Spleen (tissue), 11 donors: ENCODE measurements at regions not wholly inside any gene's neighbourhood (a gene's known extent, or its start where the extent isn't known, plus 50 kb on each side); places are given as distances from the start of the nearest gene placed in this dataset.

Experiments used
- DNase-seq: peaks from one replicate; pipeline ENCODE4 v3.0.0-alpha.2; 2020
- H3K27ac ChIP-seq, 8 donors: fragments of 200-600 bp; sonication (generic) in 7 of 8; 1 replicate in 4 of 8; 2 replicates in 4 of 8; pipeline versions ENCODE4 v1.5.0 to v1.8.0; 2016 to 2021; ENCODE audit warnings: inconsistent platforms in 4 of 8, mild to moderate bottlenecking in 4 of 8, moderate library complexity in 1 of 8
- H3K27me3 ChIP-seq, 7 donors: fragments of 200-600 bp; sonication (generic) in 6 of 7; replicated peaks in 1 of 7; 1 replicate in 4 of 7; 2 replicates in 3 of 7; pipeline versions ENCODE4 v1.5.0 to v1.8.0; 2016 to 2021; ENCODE audit warnings: inconsistent platforms in 3 of 7, mild to moderate bottlenecking in 1 of 7
- H3K36me3 ChIP-seq, 6 donors: fragments of 200-600 bp; sonication (generic) in 5 of 6; 1 replicate in 4 of 6; 2 replicates in 2 of 6; pipeline versions ENCODE4 v1.5.0 to v1.8.0; 2016 to 2021; ENCODE audit warnings: inconsistent platforms in 2 of 6
- H3K4me1 ChIP-seq, 6 donors: fragments of 200-600 bp; sonication (generic) in 5 of 6; 1 replicate in 3 of 6; 2 replicates in 3 of 6; pipeline versions ENCODE4 v1.5.0 to v1.8.0; 2016 to 2021; ENCODE audit warnings: inconsistent platforms in 3 of 6
- H3K4me3 ChIP-seq, 8 donors: fragments of 200-600 bp; sonication (generic) in 7 of 8; 1 replicate in 4 of 8; 2 replicates in 4 of 8; pipeline versions ENCODE4 v1.5.0 to v1.8.0; 2016 to 2021; ENCODE audit warnings: inconsistent platforms in 4 of 8, mild to moderate bottlenecking in 4 of 8, moderate library complexity in 2 of 8
- H3K9me3 ChIP-seq, 8 donors: fragments of 200-600 bp; sonication (generic) in 7 of 8; 1 replicate in 4 of 8; 2 replicates in 4 of 8; pipeline versions ENCODE4 v1.5.0 to v1.8.0; 2016 to 2021; ENCODE audit warnings: inconsistent platforms in 4 of 8
- POLR2A ChIP-seq, 3 donors: fragments of 450-650 bp; IDR thresholded peaks; one replicate each; pipeline ENCODE4 v1.5.1; 2017; ENCODE audit warnings: antibody characterized with exemption in 3 of 3, mild to moderate bottlenecking in 1 of 3
- POLR2AphosphoS5 ChIP-seq, 3 donors: sonication (generic); formaldehyde crosslinking; IDR thresholded peaks; one replicate each; pipeline ENCODE4 v1.5.1; 2017; ENCODE audit warnings: antibody characterized with exemption in 3 of 3
- WGBS, 5 donors: extraction: QIAGEN DNeasy Blood & Tissue Kit in 3 of 5; methylation state at CpG; one replicate each; pipeline versions ENCODE4 v1.1.5 to v1.1.7; 2013 to 2018; 5-methylcytosine and 5-hydroxymethylcytosine counted together
- intact Hi-C: fragments of 100-400 bp; cut with DNase I; formaldehyde crosslinking; loops from one replicate; pipeline ENCODE4 v1.15.0; 2023; ENCODE audit warnings: low total_unique reads
- TF ChIP-seq, protein P1 (sequence below), 11 experiments: fragments of 200-600 bp in 7 of 11; fragments of 450-650 bp in 4 of 11; sonication (generic) in 4 of 11; IDR thresholded peaks in 8 of 11; conservative IDR thresholded peaks in 3 of 11; 1 replicate in 7 of 11; 2 replicates in 4 of 11; pipeline versions ENCODE4 v1.4.0 to v1.8.0; 2016 to 2021; ENCODE audit warnings: antibody characterized with exemption in 11 of 11, inconsistent platforms in 4 of 11, mild to moderate bottlenecking in 1 of 11
- donor health status: healthy with polysubstance abuse.
- donor health status: DM: no; HTN: no; CAD: no; lungs with moderate emphysema.
- donor health status: DM: no; HTN: no; CAD: no.
- donor health status: Bipolar disorder and iron deficiency.
- donor health status: healthy.
- donor health status: DM: no; HTN: no; CAD: no.
- donor health status: DM: yes; HTN: yes; CAD: no.

DNA sequence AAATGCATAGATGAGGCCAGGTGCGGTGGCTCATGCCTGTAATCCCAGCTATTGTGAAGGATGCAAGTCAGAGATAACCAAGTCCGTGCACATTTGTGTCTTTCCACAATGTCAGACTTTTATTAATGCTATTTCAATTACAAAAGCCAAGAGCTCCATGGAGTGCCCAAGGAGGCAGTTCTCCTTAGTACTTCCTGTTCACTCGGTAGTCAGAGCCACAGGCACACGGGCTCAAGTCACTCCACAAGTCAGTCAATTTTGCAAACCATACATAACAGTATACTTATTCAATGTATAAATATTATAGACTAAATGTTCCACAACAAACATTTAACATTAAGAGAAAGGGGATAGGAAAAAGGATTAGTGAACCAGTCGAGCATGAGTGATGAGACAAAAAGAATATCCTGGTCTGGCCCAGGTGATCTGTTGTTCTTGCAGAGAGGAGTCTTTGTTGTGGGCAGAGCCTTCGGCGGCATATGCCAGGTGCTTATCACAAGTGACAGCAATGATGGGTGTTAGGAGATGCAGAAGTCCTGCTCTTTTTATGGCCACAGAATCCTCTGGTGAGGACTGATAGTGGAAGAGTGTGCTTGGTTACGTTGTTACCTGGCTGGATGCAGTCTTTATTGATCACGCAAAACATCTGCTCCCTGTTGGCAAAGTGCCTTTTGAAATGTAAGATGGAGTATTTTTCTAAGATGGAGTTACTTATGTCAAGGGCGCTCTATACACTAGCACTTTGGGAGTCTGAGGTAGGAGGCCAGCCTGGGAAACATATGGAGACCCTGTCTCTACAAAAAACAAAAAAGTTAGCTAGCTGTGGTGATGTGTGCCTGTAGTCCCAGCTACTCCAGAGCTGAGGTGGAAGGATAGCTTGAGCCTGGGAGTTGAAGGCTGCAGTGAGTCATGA lies 167.0 kb upstream of the FBXL17 start:
- intact Hi-C loops: no loop called here
- H3K4me1 ChIP-seq: no peaks in the 10 kb centered on the region
- no peak for DNase-seq
- no peaks in the 10 kb centered on the region for H3K9me3 ChIP-seq
- no peak overlapping the region for H3K4me3 ChIP-seq
- no peaks in the 10 kb centered on the region for H3K27me3 ChIP-seq
- TF ChIP-seq, protein P1, sequence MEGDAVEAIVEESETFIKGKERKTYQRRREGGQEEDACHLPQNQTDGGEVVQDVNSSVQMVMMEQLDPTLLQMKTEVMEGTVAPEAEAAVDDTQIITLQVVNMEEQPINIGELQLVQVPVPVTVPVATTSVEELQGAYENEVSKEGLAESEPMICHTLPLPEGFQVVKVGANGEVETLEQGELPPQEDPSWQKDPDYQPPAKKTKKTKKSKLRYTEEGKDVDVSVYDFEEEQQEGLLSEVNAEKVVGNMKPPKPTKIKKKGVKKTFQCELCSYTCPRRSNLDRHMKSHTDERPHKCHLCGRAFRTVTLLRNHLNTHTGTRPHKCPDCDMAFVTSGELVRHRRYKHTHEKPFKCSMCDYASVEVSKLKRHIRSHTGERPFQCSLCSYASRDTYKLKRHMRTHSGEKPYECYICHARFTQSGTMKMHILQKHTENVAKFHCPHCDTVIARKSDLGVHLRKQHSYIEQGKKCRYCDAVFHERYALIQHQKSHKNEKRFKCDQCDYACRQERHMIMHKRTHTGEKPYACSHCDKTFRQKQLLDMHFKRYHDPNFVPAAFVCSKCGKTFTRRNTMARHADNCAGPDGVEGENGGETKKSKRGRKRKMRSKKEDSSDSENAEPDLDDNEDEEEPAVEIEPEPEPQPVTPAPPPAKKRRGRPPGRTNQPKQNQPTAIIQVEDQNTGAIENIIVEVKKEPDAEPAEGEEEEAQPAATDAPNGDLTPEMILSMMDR (IDR thresholded peaks at IDR 0.05 in 8 of 11, conservative IDR thresholded peaks at IDR 0.05 in 3 of 11): no peak
- TF ChIP-seq POLR2AphosphoS5 (IDR thresholded peaks at IDR 0.05): no peak
- no peak for TF ChIP-seq POLR2A (IDR thresholded peaks at IDR 0.05)
- no peaks in the 10 kb centered on the region for H3K36me3 ChIP-seq
- no peak overlapping the region for H3K27ac ChIP-seq
- WGBS, 5 donors: 65 to 68% (median 66%) methylated on average over 10 of the region's 10 CpGs

DNA sequence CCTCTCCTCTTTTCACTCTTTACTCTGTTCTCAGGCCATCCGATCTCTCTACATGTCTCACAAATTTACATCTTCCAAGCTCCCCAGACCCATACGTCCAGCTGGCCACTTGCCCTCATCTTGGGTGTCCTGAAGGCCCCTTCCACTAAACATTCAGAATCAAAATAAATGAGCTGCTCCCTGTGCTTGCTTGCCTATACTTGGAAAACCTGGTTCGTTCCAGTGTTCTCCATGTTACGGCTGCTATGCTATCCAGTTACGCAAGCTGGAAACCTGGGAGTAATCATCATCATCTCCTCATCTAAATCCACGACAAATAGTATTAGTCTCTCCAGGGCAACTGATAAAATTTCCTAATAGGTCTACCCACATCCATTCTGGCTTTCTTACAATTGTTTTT lies 165.0 kb upstream of the FBXL17 start:
- no peak for DNase-seq
- H3K27me3 ChIP-seq: no peaks in the 10 kb centered on the region
- TF ChIP-seq, protein P1 (IDR thresholded peaks at IDR 0.05 in 8 of 11, conservative IDR thresholded peaks at IDR 0.05 in 3 of 11): no peak
- TF ChIP-seq POLR2A (IDR thresholded peaks at IDR 0.05) (no peak), POLR2AphosphoS5 (IDR thresholded peaks at IDR 0.05) (no peak)
- H3K27ac ChIP-seq: no peak overlapping the region
- H3K4me1 ChIP-seq: no peaks in the 10 kb centered on the region
- no peaks in the 10 kb centered on the region for H3K9me3 ChIP-seq
- intact Hi-C loops: no loop called here
- no peaks in the 10 kb centered on the region for H3K36me3 ChIP-seq
- 77 to 89% (median 83%) methylated on average over 6 of the region's 6 CpGs for WGBS, 5 donors
- no peak overlapping the region for H3K4me3 ChIP-seq

DNA sequence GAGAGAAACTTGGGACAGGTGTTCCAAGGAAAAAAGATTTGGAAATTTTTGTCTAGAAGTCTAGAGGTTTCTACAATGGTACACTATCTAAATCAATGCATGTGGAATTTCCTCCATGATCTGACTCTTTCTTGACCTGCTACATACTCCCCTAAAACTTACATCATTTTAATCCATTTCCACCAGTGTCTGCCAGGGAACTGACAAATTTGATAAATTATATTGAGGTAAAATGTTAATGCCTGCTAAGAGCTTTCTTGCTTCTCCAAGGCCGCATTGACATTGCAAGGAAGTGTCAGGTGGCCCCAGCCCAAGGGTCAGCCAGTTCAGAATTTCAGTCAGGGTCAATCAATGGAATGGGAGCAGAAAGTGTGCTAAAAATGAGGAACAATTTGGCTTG lies 163.4 kb upstream of the FBXL17 start:
- Histone ChIP-seq H3K27ac (no peak overlapping the region), H3K36me3 (no peaks in the 10 kb centered on the region), H3K4me1 (no peaks in the 10 kb centered on the region), H3K27me3 (no peaks in the 10 kb centered on the region), H3K9me3 (no peaks in the 10 kb centered on the region), H3K4me3 (no peak overlapping the region)
- intact Hi-C loops: no loop called here
- WGBS, 5 donors: 0 to 39% (median 28%) methylated on average over 1 of the region's 1 CpG
- no peak for DNase-seq
- TF ChIP-seq POLR2A (IDR thresholded peaks at IDR 0.05): no peak
- TF ChIP-seq POLR2AphosphoS5 (IDR thresholded peaks at IDR 0.05): no peak
- TF ChIP-seq, protein P1 (IDR thresholded peaks at IDR 0.05 in 8 of 11, conservative IDR thresholded peaks at IDR 0.05 in 3 of 11): no peak

DNA sequence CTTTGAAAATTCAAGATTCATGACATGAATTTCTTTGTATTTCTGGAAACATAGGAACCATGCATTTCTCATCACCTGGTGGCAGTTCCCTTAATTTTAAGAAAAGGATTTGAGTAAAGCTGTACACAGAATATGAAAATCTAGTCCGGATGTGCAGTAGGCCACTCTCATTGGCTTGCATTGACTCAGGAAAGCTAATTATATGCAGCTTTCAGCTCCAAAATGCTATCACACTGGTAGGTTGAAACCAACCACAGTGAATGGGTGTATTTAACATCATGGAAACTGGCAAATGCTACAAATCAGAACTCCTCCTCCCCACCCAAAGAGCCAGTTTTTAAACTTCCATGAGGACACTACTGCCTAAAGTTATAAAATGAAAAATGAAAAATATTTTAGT lies 161.6 kb upstream of the FBXL17 start:
- no peaks in the 10 kb centered on the region for H3K36me3 ChIP-seq
- intact Hi-C loops: no loop called here
- DNase-seq: no peak
- TF ChIP-seq, protein P1 (IDR thresholded peaks at IDR 0.05 in 8 of 11, conservative IDR thresholded peaks at IDR 0.05 in 3 of 11): no peak
- TF ChIP-seq POLR2AphosphoS5 (IDR thresholded peaks at IDR 0.05): no peak
- no peak for TF ChIP-seq POLR2A (IDR thresholded peaks at IDR 0.05)
- H3K27ac ChIP-seq: no peak overlapping the region
- H3K27me3 ChIP-seq: no peaks in the 10 kb centered on the region
- 67 to 94% (median 89%) methylated on average over 1 of the region's 1 CpG for WGBS, 5 donors
- no peak overlapping the region for H3K4me3 ChIP-seq
- H3K4me1 ChIP-seq: no peaks in the 10 kb centered on the region
- H3K9me3 ChIP-seq: no peaks in the 10 kb centered on the region
